ENCODE measurements at regions not wholly inside any gene's neighbourhood (a gene's known extent, or its start where the extent isn't known, plus 50 kb on each side); places are given as distances from the start of the nearest gene placed in this dataset.

DNA sequence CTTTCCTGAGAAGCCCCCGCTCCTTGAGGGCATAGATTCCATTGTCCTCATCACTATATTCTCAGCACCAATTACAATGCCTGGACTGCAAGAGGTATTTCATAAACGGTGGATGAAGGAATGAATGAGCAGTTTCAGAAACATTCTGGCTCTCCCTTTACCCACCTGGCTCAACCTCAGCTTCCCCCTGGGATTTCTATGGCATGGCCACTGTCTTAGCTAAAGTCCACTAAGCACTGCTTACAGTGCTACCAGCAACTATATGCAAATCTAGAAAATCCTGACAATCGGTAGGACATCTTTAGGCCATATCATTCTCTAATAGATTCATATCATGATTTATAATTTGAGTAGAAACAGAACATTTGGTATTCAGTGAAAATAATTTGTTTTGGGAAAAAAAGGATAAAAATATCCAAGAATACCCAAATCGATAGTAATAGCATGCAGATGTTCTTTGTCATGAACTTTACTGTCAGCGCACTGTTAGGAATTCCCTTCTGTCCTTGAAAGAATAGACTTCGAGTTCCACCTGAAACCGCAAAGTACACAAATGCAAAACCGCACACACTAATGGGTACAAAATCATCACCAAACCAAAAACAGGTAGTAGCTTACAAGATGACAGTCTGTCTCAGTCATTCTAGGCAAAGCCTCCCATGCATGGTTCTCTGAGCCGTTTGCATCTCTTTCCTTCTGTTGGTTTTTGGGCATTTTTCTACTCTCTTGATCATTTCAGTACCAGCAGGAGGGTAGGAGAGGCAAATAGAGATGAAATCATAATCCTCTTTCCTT lies 303.6 kb upstream of the ID2 start:
- H3K27me3 Mint-ChIP-seq (ENCODE audit: unreplicated experiment) = peaks cover 13% of the 10 kb centered on the region

DNA sequence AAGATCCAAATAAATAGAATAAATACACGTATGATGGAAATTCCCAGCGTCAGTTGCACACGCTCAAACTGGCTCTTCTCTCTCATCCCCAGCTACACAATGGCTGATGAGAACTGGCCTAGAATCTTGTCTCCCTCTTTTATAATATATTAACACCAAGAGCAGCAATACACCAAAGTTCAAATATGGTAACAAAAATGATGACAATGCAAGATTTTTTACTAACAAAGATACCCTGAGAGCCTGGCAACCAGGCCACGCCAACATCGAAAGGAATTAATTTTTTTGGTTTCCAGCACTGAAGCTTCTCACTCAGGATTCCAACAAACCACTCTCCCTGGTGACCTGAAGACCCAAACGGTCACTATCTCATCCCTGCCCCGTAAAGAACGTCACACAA lies 302.7 kb upstream of the ID2 start:
- TF ChIP-seq, protein P1, sequence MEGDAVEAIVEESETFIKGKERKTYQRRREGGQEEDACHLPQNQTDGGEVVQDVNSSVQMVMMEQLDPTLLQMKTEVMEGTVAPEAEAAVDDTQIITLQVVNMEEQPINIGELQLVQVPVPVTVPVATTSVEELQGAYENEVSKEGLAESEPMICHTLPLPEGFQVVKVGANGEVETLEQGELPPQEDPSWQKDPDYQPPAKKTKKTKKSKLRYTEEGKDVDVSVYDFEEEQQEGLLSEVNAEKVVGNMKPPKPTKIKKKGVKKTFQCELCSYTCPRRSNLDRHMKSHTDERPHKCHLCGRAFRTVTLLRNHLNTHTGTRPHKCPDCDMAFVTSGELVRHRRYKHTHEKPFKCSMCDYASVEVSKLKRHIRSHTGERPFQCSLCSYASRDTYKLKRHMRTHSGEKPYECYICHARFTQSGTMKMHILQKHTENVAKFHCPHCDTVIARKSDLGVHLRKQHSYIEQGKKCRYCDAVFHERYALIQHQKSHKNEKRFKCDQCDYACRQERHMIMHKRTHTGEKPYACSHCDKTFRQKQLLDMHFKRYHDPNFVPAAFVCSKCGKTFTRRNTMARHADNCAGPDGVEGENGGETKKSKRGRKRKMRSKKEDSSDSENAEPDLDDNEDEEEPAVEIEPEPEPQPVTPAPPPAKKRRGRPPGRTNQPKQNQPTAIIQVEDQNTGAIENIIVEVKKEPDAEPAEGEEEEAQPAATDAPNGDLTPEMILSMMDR (IDR thresholded peaks at IDR 0.05) = no peak
- no peaks in the 10 kb centered on the region for H3K9me3 Mint-ChIP-seq (ENCODE audit: unreplicated experiment)
- peaks cover 13% of the 10 kb centered on the region for H3K27me3 Mint-ChIP-seq (ENCODE audit: unreplicated experiment)
- H3K4me1 Mint-ChIP-seq (ENCODE audit: unreplicated experiment) = no peaks in the 10 kb centered on the region
- DNase-seq (ENCODE audit: extremely low spot score, unreplicated experiment) = no peak
- no peaks in the 10 kb centered on the region for H3K36me3 Mint-ChIP-seq (ENCODE audit: unreplicated experiment)
- H3K4me3 Mint-ChIP-seq (ENCODE audit: unreplicated experiment) = no peak overlapping the region
- no peak overlapping the region for H3K27ac Mint-ChIP-seq (ENCODE audit: unreplicated experiment)

More for the DNA sequence above, 303.6 kb upstream of the ID2 start:
- Mint-ChIP-seq H3K27ac (ENCODE audit: unreplicated experiment) (no peak overlapping the region), H3K4me3 (ENCODE audit: unreplicated experiment) (no peak overlapping the region), H3K36me3 (ENCODE audit: unreplicated experiment) (no peaks in the 10 kb centered on the region), H3K4me1 (ENCODE audit: unreplicated experiment) (no peaks in the 10 kb centered on the region), H3K9me3 (ENCODE audit: unreplicated experiment) (no peaks in the 10 kb centered on the region)
- TF ChIP-seq, protein P1 (IDR thresholded peaks at IDR 0.05) = no peak
- DNase-seq (ENCODE audit: extremely low spot score, unreplicated experiment) = no peak

- TF ChIP-seq, protein P1 (IDR thresholded peaks at IDR 0.05) = no peak
- Mint-ChIP-seq H3K27ac (ENCODE audit: unreplicated experiment) (no peak overlapping the region), H3K36me3 (ENCODE audit: unreplicated experiment) (no peaks in the 10 kb centered on the region), H3K9me3 (ENCODE audit: unreplicated experiment) (no peaks in the 10 kb centered on the region), H3K4me3 (ENCODE audit: unreplicated experiment) (no peak overlapping the region), H3K27me3 (ENCODE audit: unreplicated experiment) (peaks cover 13% of the 10 kb centered on the region), H3K4me1 (ENCODE audit: unreplicated experiment) (no peaks in the 10 kb centered on the region)
- no peak for DNase-seq (ENCODE audit: extremely low spot score, unreplicated experiment)
Measured at GRCh38 chr2:8379549-8379948, 302.3 kb upstream of the ID2 start.

DNA sequence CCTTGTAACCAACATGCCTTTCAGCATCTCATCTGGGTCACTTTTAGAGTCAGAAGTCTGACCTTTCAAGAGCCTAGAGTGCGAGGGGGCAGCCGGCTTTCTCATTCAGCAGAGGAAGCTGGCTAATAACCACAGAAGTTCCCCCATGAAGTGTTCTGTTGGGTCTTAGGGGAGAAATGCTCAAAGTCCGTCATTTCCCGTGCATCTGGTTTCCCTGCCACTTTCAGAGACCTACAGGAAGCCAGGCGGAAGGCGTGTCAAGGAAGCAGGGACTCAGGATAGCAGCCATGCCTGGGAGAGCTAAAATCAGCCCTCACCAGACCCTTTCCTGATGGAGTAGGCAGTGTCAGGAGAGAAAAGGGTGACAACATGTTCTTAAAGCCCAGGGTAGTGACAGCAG lies 301.8 kb upstream of the ID2 start:
- no peaks in the 10 kb centered on the region for H3K4me1 Mint-ChIP-seq (ENCODE audit: unreplicated experiment)
- TF ChIP-seq, protein P1 (IDR thresholded peaks at IDR 0.05) = no peak
- no peaks in the 10 kb centered on the region for H3K36me3 Mint-ChIP-seq (ENCODE audit: unreplicated experiment)
- DNase-seq (ENCODE audit: extremely low spot score, unreplicated experiment) = no peak
- H3K4me3 Mint-ChIP-seq (ENCODE audit: unreplicated experiment) = no peak overlapping the region
- H3K9me3 Mint-ChIP-seq (ENCODE audit: unreplicated experiment) = no peaks in the 10 kb centered on the region
- peaks cover 13% of the 10 kb centered on the region for H3K27me3 Mint-ChIP-seq (ENCODE audit: unreplicated experiment)
- H3K27ac Mint-ChIP-seq (ENCODE audit: unreplicated experiment) = no peak overlapping the region

DNA sequence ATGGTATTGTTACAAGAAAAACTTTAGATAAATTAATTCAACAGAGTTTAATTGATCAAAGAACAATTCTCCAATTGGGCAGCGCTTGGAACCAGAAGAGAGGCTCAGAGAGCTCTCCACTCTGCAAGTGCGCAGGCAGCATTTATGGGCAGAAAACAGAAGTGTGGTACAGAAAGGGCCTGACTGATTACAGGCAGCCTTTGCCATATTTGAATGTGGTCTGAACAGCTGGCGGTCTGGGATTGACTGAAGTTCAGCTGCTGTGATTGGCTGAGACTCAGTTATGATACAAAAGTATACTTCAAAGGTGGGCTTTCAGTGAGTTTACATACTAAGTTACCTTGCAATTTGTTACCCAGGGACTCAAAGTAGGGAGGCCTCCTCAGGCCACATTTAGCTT lies 301.3 kb upstream of the ID2 start:
- no peaks in the 10 kb centered on the region for H3K36me3 Mint-ChIP-seq (ENCODE audit: unreplicated experiment)
- TF ChIP-seq, protein P1 (IDR thresholded peaks at IDR 0.05) = no peak
- H3K4me1 Mint-ChIP-seq (ENCODE audit: unreplicated experiment) = no peaks in the 10 kb centered on the region
- H3K4me3 Mint-ChIP-seq (ENCODE audit: unreplicated experiment) = no peak overlapping the region
- no peak for DNase-seq (ENCODE audit: extremely low spot score, unreplicated experiment)
- no peaks in the 10 kb centered on the region for H3K9me3 Mint-ChIP-seq (ENCODE audit: unreplicated experiment)
- no peak overlapping the region for H3K27ac Mint-ChIP-seq (ENCODE audit: unreplicated experiment)
- peaks cover 13% of the 10 kb centered on the region for H3K27me3 Mint-ChIP-seq (ENCODE audit: unreplicated experiment)
